ENCODE measurements at regions not wholly inside any gene's neighbourhood (a gene's known extent, or its start where the extent isn't known, plus 50 kb on each side); places are given as distances from the start of the nearest gene placed in this dataset.

DNA sequence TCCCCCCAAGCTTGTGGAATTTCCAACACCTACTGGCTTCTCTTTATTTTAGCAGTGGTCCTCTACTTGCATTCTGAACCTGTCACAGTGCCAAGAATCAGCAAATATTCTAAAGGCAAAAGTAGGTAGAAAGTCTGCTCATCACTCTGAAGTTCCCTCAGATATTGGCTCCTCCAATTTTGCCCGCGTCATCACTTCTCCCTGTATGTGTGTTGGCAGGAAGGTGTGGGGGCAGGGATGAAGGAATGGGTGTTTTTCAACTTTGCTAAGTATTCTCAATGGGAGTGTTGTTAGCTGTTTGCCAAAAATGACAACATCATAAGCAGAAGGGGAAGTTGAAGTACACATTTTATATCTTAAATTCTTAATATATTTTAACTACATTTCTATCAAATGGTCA lies 226.2 kb downstream of the POLR1F start:
- Histone ChIP-seq H3K4ac (ENCODE audit: low read depth, low read length) (no peak overlapping the region), H3K9me3 (ENCODE audit: control insufficient read depth, low read depth, low read length) (no peaks in the 10 kb centered on the region), H3K23me2 (ENCODE audit: insufficient read length, low read depth, low read length, poor library complexity, severe bottlenecking) (no peaks in the 10 kb centered on the region), H2AFZ (ENCODE audit: low read length) (no peak overlapping the region), H3K56ac (ENCODE audit: insufficient read length, low read depth, low read length) (no peak overlapping the region), H3K14ac (ENCODE audit: insufficient read depth, low read length) (no peak overlapping the region), H3K79me1 (ENCODE audit: insufficient read depth, low read depth, low read length, poor library complexity, severe bottlenecking) (no peaks in the 10 kb centered on the region), H4K8ac (replicated peaks; ENCODE audit: insufficient read length, low read depth, low read length) (no peak overlapping the region), H4K91ac (ENCODE audit: insufficient read length, low read depth, low read length) (no peak overlapping the region), H4K5ac (ENCODE audit: insufficient read length, low read depth, low read length) (no peak overlapping the region), H2BK5ac (ENCODE audit: insufficient read length, low read length) (no peak overlapping the region), H2BK120ac (ENCODE audit: low read depth, low read length, poor library complexity, severe bottlenecking) (no peak overlapping the region), H3K27ac (ENCODE audit: insufficient read length, low read depth, low read length) (no peak overlapping the region), H3K4me2 (ENCODE audit: insufficient read depth, insufficient read length, low read length) (no peak overlapping the region), H3K23ac (ENCODE audit: insufficient read length, low read depth, low read length) (no peak overlapping the region), H2AK5ac (ENCODE audit: insufficient read length, low read length) (no peak overlapping the region), H2BK12ac (ENCODE audit: insufficient read length, low read depth, low read length) (no peak overlapping the region), H3T11ph (ENCODE audit: low read length) (peak overlapping the region; percentile 53), H3K9ac (ENCODE audit: extremely low read depth, insufficient read length, low read length) (no peak overlapping the region), H3K18ac (ENCODE audit: insufficient read length, low read depth, low read length) (no peak overlapping the region), H3K27me3 (ENCODE audit: insufficient read depth, low read length) (no peaks in the 10 kb centered on the region), H3K4me1 (ENCODE audit: insufficient read depth, low read length) (no peaks in the 10 kb centered on the region), H2BK15ac (ENCODE audit: low read depth, low read length) (no peak overlapping the region), H4K20me1 (ENCODE audit: control insufficient read depth, insufficient read depth, insufficient read length) (no peaks in the 10 kb centered on the region), H2BK20ac (ENCODE audit: low read depth, low read length, poor library complexity, severe bottlenecking) (no peak overlapping the region), H3K79me2 (ENCODE audit: insufficient read depth, low read length) (no peaks in the 10 kb centered on the region)
- no peak for DNase-seq
- Mint-ChIP-seq H3K27me3 (ENCODE audit: low read depth) (no peaks in the 10 kb centered on the region), H3K9me3 (peaks cover 11 to 14% of the 10 kb centered on the region in 2 experiments), H3K4me3 (no peak overlapping the region), H3K27ac (no peak overlapping the region; a peak in 1 of 7 replicates), H3K36me3 (ENCODE audit: insufficient read depth in 1 of 3, low read depth in 3 of 3) (peaks cover 0 to 9% (median 5%) of the 10 kb centered on the region in 3 experiments; a peak in 3 of 7 replicates), H3K4me1 (peaks cover 0 to 5% of the 10 kb centered on the region in 2 experiments; a peak in 2 of 4 replicates)
- TF ChIP-seq, protein P1, sequence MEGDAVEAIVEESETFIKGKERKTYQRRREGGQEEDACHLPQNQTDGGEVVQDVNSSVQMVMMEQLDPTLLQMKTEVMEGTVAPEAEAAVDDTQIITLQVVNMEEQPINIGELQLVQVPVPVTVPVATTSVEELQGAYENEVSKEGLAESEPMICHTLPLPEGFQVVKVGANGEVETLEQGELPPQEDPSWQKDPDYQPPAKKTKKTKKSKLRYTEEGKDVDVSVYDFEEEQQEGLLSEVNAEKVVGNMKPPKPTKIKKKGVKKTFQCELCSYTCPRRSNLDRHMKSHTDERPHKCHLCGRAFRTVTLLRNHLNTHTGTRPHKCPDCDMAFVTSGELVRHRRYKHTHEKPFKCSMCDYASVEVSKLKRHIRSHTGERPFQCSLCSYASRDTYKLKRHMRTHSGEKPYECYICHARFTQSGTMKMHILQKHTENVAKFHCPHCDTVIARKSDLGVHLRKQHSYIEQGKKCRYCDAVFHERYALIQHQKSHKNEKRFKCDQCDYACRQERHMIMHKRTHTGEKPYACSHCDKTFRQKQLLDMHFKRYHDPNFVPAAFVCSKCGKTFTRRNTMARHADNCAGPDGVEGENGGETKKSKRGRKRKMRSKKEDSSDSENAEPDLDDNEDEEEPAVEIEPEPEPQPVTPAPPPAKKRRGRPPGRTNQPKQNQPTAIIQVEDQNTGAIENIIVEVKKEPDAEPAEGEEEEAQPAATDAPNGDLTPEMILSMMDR (conservative IDR thresholded peaks at IDR 0.05): no peak
- WGBS (ENCODE audit: extremely low coverage, insufficient read length, low lambda C conversion rate): no CpG with 5 or more reads among the region's 2 CpGs
